NAMALWA (cell line): ENCODE measurements at regions not wholly inside any gene's neighbourhood (a gene's known extent, or its start where the extent isn't known, plus 50 kb on each side); places are given as distances from the start of the nearest gene placed in this dataset.
"Not testable (repeated sequence)": the region's sequence is repeated elsewhere in the genome, so short reads cannot be mapped to it uniquely, and the experiment has no call there.

Experiments
- DNase-seq: peaks from one replicate; pipeline ENCODE4 v3.0.0-alpha.2; 2015; ENCODE audit warnings: low spot score

DNA sequence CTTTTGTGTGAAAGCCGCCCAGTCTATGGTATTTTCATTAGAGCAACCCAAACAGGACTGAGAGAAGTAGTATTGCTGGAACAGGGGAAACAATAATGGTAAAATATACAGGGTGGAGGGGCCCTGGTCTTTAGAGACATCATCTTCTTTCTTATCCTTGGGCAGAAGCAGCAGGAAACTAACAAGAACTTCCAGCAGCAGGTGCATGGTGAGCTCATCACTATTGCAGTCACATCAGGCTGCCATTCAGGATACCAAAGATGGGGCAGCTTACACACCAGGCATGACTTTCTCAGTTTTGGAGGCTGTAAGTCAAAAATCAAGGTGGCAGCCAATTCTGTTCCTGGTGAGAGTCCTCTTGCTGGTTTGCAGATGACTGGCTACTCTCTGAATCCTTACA, 478.3 kb upstream of the RUNX1 start:
- DNase-seq = no peak

DNA sequence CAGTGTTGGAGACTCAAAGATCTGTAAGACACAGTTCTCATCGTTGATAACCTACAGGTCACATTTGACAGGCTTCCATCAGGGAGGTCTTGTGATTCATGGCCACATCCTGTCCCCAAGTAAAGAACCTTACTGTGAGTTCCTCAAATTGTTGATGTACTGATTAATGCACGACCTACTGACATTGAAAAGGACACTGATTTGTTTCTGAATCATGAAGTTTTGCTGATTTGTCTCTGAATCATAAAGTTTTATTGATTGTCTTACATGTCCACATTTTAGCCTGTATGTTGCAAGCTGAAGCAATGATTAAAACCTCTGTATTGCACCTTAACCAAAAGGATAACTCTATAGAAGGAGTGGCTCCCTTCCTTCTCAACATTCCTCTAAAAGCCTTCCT, 476.3 kb upstream of the RUNX1 start:
- DNase-seq = no peak

DNA sequence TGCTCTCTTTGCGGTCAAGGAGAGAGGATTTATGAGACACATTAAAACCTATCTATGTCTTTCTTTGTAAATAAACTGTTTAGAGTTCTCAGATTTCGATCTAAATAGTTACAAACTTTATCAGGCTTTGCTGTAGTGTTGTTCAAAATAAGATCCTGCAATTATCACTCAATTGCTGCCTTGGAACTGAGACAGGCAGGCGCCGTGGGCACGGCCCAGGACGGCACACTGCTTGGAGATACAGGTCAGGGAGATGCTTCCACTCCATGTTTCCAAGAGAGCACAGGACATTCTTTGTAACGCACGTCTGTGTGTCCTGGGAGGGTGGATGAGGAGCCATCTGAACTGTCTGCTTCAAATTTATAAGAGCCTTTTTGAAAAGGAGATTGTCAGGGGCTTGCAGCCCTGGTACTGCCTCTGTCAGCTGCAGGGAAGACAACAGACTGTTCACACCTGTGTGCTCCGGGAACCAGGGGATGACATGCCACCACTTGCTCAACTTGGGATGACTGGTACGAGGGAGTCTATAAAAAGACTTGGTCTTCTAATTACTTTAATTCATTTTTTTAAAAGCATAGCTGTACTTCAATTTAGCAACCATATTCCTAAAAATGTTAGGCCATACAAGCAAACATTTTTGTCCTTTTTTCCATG, 472.9 kb upstream of the RUNX1 start:
- DNase-seq = no peak

DNA sequence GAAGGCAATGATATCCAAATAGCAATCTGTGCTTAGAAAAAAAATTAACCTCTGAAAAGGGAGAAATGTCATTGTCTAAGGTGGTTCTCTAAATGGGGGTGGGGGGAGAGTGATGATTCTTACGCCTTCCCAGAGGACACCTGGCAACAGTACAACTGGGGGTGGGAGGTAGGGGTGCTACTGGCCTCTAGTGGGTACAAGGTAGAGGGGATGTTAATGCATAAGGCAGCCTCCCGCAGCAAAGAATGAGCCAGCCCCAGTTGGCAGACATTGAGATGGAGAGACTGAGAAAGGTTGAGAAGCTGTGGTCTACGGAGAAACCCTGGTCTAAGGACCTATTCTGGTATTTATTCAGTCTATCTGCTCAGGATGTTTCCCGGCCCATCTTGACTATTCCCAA, 472.2 kb upstream of the RUNX1 start:
- DNase-seq = no peak

DNA sequence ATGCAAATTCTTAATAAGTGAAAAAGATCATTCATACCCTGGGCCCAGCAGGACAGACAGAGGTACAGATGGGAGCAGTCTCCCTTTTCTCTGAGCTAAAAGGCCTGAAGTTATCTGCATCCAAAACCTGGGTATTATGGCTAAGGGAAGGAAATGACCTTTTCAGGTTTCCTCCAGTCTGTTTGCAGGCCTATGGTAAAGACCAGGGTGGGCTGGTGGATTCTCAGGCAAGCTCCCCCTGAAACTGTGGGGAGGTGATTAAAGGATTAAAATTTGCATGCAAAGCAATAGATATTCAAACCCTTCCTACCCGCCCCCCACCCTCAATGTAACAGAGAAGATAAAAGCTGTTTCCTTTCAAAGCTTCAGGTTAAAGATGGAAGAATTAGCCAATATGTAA, 471.8 kb upstream of the RUNX1 start:
- no peak for DNase-seq

DNA sequence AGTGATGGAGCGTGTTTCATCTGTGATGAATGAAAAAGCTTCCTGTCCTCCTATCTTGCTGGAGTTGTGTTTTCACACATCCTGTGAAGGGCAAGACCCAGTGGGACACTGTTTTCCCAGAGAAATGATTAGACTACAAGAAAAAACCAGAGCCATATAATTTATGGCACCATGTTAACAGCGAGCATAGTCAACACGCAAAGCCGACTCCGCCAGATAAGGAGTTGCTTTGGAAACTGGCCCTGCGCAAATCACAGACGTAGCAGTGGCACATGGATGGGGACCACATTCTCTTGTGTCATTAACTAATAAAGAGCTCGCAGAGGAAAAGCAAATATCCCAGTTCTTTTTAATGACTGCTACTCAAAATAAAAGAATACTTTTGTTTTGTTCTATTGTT, 471.2 kb upstream of the RUNX1 start:
- DNase-seq = no peak

DNA sequence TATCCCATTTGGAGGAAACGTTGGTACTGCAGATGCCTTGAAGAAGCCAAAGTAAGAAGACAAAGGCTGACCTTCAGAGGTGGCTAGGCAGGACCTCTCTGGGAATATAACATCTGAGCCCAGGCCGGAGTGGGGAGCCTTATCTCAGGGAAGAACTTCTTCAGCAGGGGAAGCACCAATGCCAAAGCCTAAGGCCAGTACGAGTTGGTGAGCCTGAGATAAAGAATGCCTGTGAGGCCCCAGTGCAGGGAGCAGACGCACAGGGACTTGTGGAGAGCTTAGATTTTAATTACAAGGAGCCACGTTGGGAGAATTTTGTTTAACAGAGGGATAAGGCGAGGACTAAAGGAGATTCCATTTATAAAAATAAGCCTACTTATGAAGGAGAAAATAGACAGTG, 468.8 kb upstream of the RUNX1 start:
- no peak for DNase-seq

DNA sequence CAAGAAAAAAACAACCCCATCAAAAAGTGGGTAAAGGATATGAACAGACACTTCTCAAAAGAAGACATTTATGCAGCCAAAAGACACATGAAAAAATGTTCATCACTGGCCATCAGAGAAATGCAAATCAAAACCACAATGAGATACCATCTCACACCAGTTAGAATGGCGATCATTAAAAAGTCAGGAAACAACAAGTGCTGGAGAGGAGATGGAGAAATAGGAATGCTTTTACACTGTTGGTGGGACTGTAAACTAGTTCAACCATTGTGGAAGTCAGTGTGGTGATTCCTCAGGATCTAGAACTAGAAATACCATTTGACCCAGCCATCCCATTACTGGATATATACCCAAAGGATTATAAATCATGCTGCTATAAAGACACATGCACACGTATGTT, 467.2 kb upstream of the RUNX1 start:
- not testable (repeated sequence) for DNase-seq

DNA sequence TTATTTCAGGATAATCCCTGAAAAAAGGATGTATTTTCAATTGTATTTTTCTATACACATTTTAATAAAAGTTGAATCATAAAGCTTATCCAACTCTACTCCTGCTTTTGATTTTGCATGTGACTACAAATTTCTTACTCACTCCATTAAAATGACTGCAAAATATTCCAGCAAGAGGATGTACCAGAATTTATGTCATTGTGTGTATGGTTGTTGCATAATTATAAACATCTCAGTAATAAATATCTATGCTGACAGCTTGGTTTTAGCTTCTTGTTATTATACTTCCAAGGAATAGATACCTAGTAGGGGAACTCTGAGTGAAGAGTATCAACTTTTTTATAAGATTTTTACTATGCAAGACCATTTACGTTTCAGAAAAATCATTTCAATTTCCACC, 463.2 kb upstream of the RUNX1 start:
- DNase-seq = no peak

DNA sequence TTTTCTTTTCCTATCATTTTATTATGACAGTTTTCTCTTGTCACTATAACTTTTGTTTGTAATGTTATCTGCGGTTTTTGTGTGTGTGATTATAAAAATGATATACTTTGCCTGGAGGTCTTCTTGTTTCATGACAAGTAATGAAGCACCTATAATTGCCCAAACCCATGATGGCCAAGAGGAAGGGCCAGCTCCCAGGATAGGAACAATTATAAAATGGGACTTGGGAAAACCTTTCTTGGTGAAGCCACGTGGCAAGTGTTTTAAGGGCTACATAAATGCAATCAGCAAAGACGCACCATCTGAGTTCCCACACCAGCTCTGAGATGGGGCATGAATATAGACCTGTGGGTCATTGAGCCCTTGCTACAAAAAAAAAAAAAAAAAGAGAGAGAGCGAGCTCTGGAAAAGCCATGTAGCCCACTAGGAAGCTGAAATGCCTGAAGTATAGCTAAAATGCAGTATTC, 462.6 kb upstream of the RUNX1 start:
- no peak for DNase-seq

DNA sequence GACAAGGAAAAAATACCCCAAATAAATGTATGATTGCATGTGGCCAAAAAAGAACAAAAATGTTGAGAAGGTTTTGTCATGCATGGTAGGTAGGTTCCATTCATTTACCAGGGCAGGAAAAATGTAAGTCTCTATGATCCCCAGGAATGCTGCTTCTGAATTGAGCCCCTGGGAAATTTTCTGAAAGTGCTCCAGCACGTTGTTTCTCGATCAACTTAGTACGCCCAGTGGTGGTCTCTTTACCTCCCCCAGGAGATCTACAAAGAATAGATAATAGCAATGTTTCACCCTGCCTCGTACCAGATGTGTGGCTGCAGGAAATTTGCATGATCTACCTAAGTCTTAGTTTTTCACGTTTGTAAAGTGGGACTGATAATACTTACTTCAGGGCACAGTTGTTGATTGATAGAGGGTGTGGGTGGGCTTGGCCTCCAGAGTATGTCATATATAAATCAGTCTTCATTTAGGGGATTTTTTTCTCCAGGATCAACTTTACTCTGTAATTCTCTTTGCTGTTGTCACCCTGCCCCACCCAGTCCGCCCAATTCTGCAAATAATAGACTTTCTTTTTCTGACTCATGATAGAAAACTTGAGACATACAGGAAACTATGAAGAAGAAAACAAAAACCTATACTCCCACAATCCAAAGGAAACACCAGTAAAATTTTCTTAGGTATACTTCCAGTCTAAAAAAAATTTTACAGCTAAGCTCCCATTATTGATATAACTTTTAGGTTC, 462.0 kb upstream of the RUNX1 start:
- DNase-seq = no peak

DNA sequence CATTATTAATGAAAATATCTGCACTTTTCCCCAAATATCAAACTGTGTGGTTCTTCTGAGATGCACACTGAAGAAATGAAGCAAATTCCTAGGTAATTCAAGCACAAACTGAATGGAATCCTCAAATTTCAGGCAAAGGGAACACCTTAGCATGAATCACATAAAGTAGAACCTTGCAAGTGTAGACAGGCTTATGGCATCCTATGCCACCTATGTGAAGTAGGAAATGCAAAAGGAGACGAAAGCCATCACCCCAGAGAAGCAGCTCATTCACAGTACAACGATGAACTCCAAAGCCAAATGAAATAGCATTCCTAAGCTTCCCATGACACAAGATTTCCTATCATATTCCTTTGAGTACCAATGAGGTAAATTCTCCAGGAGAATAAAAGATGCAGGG, 461.2 kb upstream of the RUNX1 start:
- no peak for DNase-seq

DNA sequence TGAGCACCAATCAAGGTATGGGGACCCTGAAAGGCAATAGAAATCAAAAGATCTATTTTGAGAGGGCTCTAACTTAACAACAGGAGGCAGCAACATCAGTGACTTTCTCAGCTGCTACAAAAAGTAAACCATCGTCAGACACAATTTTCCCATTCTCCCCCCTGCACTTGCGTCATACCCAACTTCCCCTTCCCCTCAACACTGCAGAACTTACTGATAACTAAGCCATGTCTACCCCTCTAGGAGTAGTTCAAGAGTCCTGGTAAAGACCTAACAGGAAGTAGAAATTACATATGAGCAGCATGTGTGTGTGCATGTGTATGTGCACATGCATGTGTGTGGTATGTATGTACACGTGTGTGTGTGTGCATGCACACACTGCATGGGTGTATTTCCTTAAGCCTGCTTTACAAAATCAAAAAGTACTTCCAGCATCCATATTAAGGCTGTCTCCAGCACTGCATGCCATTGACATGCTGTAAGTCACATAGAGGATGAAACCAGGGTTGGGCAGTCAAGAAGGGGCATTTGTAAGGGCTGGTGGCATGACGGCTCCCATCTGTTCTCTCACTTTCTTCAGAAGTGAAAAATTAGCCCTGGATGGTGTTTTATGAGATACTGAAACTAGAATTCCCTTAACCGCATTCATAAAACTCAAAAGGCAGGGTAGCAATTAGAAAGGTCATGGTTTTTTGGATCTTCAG, 460.1 kb upstream of the RUNX1 start:
- no peak for DNase-seq

DNA sequence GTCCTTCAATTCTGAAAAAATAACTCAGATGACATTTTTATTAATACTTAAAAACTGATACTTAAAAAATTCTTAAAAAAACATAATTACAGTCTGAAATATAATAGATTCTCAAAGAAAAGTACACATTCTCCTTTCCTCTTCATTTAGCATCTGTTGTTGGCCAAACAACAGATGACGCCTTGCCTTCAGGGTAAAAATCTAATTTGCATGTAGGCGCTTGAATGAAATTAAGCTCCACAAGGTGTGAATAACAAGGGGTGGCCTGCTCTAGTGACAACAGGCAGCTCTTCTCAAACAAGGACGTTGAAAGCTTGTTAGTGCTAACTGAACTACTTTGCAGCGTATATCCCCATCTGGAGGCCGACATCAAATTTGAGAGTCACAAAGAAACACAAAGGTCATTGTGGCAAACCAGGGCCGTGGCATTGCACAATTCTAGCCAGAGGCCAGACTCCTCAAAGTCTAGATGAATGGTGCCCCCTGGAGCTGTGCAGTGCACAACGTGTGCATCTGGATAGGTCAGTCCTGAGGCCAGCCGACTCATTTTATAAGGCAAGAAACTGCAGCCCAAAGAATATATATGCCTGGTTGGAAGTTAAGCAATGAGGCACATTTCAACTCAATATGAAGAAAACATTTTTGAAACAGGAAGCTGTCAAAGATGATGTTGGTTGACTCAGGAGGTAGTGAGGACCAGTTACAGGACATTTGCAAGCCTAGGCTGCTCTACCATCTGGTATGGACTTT, 459.2 kb upstream of the RUNX1 start:
- DNase-seq = peak; percentile 59

DNA sequence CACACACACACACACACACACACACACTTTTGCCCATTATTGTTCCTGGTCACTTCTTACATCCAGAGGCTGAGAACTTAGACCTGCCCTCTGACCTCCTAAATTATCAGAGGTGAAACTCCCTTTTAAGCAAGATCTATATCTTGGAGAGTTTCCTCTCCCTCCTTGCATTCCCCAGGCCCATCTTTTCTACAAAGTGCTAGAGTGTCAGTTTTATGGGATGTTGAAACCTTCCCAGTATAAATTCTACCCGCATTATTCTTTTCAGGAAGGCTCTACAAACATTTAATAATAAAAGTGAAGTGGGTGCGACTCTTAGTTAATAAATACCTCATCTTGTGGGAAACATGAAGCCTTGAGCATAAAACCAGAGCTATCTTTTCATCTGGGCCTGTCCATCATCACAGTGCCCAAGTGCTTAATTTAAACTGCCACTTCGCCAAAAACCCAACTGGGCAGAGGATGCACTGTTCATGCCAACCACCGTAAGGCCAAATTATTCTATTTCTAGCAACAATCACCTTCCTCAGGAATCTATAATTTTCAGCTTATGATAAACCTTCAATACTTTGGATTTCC, 458.2 kb upstream of the RUNX1 start:
- DNase-seq = no peak

DNA sequence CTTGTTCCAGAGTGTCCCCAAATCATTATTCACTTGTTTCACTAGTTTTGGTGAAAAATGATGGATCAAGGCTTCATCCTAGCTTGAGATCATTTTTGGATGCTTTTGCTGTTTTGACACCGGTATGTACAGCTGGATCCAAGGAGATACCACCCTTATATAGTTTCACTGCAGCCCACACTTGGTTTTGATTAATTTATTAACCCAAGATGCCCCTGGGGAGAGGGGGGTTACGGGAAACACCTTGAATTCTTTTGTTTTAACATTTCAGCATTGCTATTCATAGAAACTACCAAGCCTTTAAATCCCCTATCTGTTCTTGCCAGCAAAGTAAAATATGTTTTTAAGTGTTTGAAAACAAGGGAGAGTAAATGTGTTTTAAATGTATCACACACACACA, 457.7 kb upstream of the RUNX1 start:
- no peak for DNase-seq

DNA sequence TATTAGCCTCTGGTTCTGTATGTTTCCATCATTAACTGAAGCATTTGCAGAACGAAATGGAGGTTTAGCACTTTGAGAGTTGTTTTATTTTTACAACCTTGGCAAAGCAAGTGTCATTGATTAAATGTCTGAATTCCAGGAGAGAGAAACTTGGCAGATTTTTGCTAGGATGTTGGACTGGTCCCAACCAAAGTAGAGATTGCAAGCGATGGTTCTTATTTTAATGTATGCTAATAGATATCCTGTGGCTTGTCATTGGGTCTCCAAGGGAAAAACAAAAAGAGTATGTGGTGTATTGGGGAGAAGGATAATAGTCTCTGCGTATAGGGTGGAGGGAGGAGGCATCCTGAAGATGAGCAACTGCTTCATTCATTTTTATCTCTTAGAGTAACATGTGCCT, 457.2 kb upstream of the RUNX1 start:
- no peak for DNase-seq

DNA sequence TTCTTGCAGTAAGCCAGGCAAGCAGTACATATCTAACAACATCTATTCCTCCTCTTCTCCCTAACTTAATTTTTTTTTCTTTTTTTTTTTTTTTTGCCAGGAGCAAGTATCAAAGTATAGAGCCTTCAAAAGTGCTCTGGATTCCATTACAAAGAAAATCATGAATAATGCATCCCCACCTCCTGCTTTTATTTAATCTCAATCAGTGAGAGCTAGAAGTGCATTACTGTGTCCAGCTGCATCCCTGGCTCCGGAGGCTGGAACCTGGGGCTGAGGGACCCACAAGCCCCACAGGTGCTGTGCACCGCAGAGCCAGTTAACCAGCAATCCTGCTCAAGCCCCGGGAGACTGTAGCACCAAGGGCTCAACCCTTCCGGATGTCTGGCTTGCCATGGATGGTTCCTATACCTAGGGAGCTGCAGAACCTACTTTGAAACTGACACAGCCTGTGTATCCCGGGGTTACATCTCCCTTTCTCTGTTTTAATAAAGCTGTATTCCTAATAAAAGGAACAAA, 455.9 kb upstream of the RUNX1 start:
- DNase-seq = no peak

DNA sequence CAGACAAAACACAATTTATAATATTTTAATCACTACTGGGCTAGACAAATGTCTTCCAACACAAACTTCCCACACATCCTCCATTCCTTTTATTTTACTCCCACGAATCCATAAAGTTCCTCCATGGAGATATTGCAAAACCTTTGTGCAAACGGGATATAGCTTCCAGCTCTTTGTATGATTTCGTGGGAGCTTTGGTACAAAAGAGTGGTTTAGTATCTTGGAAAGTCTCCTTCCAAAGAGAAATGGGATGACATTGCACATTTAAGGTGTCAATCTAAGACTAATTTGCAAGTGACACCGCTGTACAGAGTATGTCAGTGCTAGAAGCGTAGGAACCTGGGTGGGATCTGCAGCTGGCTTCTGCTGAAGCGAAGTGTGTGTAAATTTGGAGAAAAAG, 455.2 kb upstream of the RUNX1 start:
- no peak for DNase-seq

DNA sequence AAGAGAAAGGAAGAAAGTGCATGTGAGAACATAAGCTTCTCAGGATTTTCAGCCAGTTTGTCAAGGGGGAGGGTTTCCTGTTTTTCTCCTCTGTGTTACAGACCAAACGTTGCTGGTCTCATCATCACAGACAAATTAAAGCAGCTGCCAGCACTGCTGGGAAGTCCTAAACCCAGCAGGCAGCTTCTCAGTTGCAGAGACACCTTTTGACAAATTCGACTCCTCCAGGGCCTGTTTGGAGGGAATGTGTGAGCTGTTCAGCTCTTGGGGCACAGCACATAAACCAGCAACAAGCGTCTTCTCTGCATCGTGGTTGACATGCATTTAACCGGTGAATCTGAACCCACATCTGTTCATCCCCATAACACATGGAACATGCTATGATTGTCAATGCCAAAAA, 454.6 kb upstream of the RUNX1 start:
- DNase-seq = no peak

DNA sequence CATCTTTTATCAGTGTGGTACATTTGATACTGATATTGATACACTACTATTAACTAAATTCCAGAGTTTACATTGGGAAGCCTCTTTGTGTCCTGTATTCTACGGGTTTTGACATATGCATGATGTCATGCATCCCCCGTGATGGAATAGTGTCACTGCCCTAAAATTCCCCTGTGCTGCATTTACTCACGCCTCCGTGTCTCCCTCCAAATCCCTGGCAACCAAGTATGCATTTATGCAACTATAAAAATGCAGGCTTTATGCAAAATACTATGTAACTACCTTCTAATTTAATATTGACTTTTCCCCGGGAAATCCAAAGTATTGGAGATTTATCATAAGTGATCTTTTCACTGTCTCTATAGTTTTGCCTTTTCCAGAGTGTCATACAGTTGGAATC, 453.7 kb upstream of the RUNX1 start:
- DNase-seq = no peak

DNA sequence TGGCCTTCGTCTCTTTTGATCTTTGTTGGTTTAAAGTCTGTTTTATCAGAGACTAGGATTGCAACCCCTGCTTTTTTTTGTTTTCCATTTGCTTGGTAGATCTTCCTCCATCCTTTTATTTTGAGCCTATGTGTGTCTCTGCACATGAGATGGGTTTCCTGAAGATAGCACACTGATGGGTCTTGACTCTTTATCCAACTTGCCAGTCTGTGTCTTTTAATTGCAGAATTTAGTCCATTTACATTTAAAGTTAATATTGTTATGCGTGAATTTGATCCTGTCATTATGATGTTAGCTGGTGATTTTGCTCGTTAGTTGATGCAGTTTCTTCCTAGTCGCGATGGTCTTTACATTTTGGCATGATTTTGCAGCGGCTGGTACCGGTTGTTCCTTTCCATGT, 448.4 kb upstream of the RUNX1 start:
- not testable (repeated sequence) for DNase-seq
